Kidney capillary endothelial cell (primary cell): ENCODE measurements at regions not wholly inside any gene's neighbourhood (a gene's known extent, or its start where the extent isn't known, plus 50 kb on each side); places are given as distances from the start of the nearest gene placed in this dataset.

Source experiments
- DNase-seq: peaks from one replicate; pipeline ENCODE4 v3.0.0-alpha.2; 2018; ENCODE audit warnings: low spot score

GRCh38 chr2:120852200-120852815 lies 116.6 kb downstream of the GLI2 start:
- DNase-seq = no peak

DNA sequence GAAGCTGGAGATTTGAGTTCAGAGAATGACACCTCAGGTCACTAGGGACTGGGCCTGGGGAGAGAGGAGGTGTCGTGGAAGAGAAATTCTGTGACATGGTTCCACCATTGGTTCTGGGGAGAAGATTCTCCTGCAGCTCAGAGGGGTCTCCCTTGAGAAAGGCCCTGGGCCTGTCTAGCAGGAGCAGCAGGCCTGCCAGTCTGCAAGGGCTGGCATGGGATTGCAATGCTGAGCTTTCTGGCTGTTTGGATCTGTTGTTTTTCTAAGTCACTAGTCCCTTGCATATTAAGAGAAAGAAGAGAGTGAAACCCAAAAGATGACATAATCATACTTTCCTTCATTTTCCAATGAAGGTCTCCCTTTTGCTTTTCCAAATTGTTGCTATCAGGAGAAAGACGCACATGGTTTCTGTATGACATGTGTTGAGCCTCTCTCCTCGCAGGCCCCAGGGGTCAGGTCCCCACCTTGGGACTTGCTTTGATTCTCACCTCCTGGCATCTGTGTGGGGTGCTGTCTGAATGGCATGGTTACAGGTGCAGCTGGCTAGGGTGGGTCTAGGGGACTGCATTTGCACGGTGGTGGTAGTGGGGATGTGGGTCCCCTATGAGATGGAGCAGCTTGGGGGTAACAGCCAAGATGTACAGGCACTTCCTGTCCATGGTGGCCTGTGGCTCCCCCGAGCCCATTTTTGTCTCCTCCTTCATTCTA lies 117.8 kb downstream of the GLI2 start:
- DNase-seq = no peak

GRCh38 chr2:120854014-120854620 lies 118.4 kb downstream of the GLI2 start:
- DNase-seq = no peak

DNA sequence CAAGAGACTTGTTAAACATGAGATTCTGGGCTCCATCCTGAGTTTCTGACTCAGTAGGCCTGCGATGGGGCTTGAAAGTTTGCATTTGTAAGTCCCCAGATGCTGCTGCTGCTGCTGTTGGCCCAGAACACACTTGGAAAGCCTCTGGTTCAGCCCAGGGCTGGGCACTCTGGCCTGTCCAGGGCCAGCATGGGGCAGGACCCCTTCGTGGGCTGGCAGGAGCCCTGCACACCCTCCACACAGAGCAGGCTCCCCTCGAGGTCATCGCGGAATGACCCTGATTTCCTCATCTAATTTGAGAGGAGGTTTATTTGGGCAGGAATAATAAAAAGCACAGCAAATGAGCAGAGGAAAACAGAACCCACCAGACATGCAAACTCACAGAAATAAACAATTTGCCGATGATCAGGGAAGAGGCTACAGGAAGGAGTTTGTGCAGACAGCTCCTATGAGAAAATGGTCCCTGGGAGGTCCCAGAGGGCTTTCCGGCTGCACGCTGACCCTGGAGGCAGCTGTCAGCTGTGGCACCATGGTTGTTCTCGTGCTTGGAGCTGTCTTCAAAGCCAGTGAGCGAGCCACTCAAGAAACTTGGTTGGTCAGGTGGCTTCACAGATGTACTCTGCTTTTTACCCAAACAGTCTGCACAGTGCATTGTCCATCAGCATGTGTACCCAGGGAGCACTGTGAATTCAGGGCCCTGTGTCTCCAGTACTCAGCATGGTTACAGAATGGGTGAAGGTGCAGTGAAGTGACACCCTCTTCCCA lies 119.3 kb downstream of the GLI2 start:
- no peak for DNase-seq

GRCh38 chr2:120855855-120856405 lies 120.3 kb downstream of the GLI2 start:
- DNase-seq = no peak

- no peak for DNase-seq
These were observed 120.8 kb downstream of the GLI2 start for GRCh38 chr2:120856421-120856862.

DNA sequence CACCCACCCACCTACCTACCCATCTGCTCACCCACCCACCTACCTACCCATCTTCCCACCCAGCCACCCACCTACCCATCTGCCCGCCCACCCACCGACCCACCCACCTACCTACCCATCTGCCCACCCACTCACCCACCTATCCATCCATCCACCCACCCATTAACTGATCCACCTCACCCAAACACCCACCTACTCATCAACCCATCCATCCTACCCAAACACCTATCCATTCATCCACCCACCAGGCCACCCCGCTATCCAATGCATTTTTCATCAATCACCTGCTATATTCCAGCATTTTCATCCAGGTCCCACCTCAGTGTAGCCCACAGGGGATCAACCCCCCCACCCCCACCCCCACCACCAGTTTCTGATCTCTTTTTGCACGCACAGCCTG lies 121.8 kb downstream of the GLI2 start:
- DNase-seq = no peak

- DNase-seq = no peak
These were observed 122.3 kb downstream of the GLI2 start for GRCh38 chr2:120857931-120858330.

DNA sequence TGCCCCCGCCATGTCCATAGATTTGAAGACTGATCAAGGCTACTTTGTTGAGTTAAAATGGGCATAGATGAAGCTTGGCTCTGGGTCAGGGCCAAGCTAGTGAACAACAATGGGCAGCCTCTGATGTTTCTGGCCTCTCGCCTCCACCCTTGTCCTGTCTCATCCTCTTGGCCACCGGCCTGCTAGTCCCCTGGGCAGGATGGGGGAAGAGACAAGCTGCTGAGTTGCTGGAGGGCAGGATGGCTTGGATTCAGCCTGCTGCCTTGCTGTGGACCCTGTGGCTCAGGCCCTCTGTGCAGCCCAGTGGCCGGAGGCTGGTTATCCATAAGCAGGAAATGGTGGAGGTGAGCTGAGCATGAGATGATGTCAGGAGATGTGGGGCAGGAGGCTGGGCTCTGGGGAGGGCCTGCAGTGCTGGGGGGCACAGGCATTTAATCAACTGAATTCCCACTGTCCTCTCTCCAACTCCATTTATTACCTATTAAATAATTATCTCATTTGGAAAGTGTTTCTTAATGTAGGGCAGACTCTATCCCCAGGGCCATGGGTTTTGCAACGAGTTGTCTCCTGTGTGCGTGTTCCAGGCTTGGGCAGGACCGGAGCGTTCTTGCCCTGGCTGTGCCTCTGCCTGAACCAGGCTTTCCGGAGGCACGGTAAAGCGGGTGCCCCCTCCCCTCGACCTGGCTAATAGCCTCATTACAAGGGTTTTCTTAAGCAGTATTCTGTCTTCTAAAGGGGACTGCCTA lies 122.9 kb downstream of the GLI2 start:
- no peak for DNase-seq

DNA sequence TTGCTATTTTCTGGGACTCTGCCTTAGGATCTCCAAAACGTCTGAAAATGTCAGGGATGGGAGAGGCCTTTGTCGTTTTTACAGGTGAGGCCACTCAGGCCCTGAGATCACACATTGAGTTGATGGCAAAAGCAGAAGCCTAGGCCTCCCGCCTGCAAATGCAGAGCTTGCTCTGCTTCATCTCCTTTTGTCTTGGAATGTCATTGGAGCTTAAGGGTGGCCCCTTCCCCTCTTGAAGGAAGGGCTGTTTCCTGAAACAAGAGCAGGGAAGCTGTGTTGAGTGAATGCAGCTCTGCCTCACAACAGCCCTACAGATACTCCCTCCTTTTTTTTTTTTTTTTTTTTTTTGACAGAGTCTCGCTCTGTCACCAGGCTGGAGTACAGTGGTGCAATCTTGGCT lies 123.5 kb downstream of the GLI2 start:
- no peak for DNase-seq

GRCh38 chr2:120859814-120860578 lies 124.3 kb downstream of the GLI2 start:
- no peak for DNase-seq

- DNase-seq = no peak
These were observed 124.9 kb downstream of the GLI2 start for GRCh38 chr2:120860579-120860922.

DNA sequence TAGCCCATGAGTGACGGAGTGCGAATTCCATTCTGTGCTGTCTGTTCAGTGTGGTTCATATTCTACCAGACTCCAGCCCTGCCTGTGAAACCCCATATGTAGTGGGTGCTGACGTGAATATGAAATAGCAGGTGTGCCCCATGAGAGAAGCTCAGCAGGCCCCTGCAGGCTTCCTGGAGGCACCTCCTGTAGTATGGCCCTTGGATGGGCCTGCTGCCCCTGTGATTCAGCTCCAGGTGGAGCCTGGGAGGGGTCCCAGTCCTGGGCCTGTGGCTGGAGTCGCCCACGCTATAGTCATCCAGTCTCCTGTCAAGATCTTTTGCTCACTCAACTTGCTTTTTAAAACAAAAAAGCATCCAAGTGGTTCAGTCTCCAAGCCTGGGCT lies 125.5 kb downstream of the GLI2 start:
- DNase-seq = no peak

DNA sequence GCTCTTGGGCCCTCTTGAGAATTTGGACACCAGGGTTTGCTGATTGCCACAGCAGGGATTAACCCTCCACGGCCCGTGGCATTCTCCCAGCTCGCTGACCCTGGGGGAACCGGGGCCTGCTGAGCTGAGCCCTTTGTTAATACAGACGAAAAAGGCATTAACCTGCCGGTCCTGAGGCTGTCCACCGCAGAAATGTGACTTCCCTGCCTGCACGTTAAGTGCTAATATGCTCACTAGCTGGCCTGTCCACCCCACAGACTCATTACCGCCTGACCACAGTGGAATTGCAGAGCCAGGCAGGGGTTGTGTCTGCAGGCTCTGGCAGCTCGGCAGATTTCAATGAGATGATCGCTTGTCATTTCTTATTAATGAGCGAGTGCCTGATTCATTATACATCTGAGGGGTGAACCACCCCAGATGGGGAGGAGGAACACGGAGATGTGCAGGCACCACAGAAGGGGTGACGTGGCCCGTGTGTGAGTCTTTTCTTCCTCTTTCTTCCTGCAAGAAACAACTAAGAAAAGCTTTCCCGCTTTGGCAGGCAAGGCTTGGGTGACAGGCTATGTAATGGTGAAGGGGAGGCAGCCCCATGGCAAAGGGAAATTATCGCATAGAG lies 126.0 kb downstream of the GLI2 start:
- no peak for DNase-seq

DNA sequence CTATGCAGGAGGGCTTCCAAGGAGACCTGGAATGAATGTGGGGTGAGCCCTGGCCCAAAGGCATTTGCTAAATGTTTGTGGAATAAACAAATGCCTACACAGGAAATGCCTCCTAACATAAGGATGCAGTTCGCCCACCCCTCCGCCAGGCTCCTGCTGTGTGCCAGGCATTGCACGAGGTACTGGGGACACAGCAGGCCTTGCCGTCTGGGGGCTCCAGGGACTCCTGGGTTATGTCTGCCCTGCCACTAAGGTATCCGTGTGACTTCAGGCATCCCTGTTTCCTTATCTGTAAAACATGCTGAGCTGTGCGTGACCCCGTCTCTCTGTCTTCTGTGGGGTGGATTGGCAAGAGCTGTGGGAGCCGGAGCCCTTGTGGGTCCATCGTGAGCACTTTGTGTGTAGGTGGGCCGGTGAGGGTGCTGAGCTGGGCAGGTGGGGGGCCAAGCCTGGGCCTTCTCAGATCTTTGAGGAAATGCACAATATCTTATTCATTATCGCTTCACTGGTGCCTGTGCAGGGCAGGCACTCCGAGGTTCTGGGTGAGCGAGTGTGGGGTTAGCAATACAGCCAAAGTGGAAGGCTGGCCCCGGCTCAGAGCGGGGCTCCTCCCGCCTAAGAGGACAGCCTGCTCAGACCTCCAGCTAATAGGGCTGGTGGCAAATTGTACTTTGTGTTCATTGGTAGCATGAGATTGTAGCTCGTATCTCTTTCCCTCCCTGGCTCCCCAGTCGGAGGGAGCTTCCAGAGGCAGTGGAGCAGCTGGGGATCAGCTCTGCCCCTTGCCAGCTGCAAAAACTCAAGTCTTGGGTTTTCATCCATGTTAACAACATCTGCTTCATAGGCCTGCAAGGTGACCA lies 126.8 kb downstream of the GLI2 start:
- no peak for DNase-seq

DNA sequence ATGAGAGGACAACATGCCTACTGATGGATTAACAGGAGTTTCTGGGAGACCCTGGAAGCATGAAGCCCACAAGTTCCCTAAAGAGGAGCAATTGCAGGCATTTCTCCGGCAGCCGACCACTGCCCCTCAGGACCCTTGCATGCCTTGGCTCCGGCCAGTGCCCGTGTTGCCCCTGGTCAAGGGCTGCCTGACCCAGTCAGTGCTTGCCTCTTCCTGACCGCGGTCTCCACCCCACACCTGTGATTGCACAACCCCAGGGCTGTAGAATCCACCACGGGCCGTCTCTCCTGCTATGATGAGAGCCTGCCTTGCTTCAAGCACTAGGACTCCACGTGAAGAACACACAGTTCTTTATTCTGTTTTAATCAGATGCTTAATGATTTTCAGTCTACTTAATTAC lies 127.5 kb downstream of the GLI2 start:
- no peak for DNase-seq

DNA sequence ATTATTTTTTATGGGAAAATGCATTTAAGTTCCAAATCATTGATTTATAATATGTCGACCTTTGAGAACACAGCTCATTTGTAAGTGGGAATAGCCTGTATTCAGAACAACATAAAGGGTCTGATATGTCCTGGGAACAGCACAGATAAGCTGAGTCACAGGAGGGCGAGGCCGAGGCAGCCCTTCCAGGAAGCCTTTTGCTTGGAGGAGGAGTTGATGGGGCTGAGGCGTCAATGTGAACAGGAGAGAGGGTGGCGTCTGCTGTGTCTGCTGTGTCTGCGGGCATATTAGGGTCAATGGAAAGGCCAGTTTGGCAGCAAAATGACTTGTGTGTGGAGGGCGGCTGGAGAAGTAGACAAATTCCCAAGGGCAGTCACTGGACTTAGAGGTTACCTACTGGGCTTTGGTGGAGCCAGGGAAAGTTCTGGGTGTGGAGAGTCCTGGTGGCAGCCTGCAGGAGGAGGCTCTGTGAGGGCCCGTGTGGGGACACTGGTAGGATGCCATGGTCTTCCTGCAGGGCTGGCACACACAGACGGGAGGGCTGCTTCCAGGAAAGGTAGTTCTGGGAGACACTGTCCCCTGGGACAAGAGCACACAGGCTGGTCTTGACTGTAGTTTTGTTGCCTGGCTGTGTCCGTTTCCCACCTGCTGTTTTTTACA lies 128.1 kb downstream of the GLI2 start:
- DNase-seq = peak; percentile 15

DNA sequence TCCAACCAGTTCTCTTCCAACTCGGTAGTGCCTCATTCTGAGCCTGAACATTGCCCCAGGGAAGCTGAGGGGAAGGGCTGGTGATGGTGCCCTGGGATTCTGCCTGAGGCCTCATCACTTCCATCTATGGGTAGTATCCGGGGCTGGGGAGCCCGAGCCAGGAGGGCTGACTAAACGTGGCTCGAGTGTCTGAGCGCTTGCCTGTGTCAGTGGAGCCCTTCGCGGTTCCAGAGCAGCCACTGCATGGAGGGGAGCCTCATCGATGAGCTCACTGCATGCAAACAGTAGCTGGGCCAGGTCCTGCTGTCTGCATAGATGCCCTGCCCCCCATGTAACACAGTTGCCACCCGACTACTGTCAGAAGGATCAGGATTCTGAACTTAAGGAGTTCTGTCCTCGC lies 129.3 kb downstream of the GLI2 start:
- no peak for DNase-seq

DNA sequence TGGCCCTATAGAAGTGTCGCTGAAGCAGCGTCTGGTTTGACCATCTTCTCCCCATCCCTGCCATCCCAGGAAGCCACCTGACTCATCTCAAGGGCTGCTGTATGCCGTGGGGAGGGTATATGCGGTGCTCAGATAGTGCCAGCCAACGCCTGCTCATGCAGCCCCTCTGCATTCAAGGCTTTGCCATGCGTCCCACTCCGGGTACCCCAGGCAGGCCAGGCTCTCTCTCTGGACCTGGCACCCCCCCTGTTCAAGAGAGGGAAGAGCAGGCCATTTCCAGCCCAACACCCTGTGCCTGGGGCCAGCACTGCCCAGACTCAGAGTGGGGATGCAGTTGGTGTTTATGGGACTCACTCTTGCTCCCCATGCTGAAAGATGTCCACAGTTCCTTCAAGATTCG lies 130.0 kb downstream of the GLI2 start:
- no peak for DNase-seq
